Lower lobe of right lung (tissue), 2 donors: ENCODE measurements at regions not wholly inside any gene's neighbourhood (a gene's known extent, or its start where the extent isn't known, plus 50 kb on each side); places are given as distances from the start of the nearest gene placed in this dataset.

Source experiments
- ATAC-seq, 2 donors: fragments of 200-7000 bp; cut with Tn5 transposase; one replicate each; pipeline ENCODE4 v1.9.1; 2020 to 2022; ENCODE audit warnings: mild to moderate bottlenecking in 2 of 2, moderate library complexity in 2 of 2
- DNase-seq: peaks from one replicate; pipeline ENCODE4 v3.0.0-alpha.2; 2020
- H3K27ac ChIP-seq: fragments of 200-600 bp; one replicate; pipeline ENCODE4 v1.8.0; 2022
- H3K27me3 ChIP-seq: fragments of 200-600 bp; one replicate; pipeline ENCODE4 v1.8.0; 2022; ENCODE audit warnings: low read depth
- H3K36me3 ChIP-seq: fragments of 200-600 bp; one replicate; pipeline ENCODE4 v1.8.0; 2022; ENCODE audit warnings: mild to moderate bottlenecking
- H3K4me1 ChIP-seq: fragments of 200-600 bp; one replicate; pipeline ENCODE4 v1.8.0; 2022
- H3K4me3 ChIP-seq: fragments of 200-600 bp; one replicate; pipeline ENCODE4 v1.8.0; 2022; ENCODE audit warnings: mild to moderate bottlenecking
- H3K9me3 ChIP-seq: fragments of 200-600 bp; one replicate; pipeline ENCODE4 v1.8.0; 2022
- intact Hi-C: fragments of 100-400 bp; cut with DNase I; formaldehyde crosslinking; loops from one replicate; pipeline ENCODE4 v1.11.0; 2022
- TF ChIP-seq, protein P1 (sequence below): fragments of 200-600 bp; IDR thresholded peaks from one replicate; pipeline ENCODE4 v1.8.0; 2022; ENCODE audit warnings: antibody characterized with exemption, mild to moderate bottlenecking
- donor health status: DM: no; HTN: yes; CAD: no; lungs with severe emphysema.

DNA sequence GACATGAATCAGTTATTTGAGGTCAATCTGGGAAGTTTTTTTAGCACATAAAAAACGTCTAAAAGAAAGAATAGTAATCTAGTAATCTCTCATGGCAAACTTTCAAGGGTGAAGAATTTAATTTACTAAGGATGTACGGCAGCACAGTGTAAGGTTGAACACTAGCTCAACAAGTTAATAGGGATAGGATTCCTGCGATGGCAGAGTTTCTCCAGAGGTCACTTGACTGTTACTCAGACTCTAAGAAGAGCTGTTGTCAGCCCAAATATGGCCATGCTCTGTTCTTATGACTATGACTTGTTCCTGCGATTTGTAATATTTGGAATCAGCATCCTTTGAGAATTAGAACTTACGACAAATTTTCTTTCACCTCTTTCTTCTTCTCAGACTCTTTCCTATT is 553.3 kb upstream of the TNP1 start:
- intact Hi-C loops = no loop called here
- DNase-seq (no peak), ATAC-seq (no peak)
- Histone ChIP-seq H3K27ac (no peak overlapping the region), H3K27me3 (no peaks in the 10 kb centered on the region), H3K9me3 (no peaks in the 10 kb centered on the region), H3K4me1 (no peaks in the 10 kb centered on the region), H3K36me3 (no peaks in the 10 kb centered on the region), H3K4me3 (no peak overlapping the region)
- TF ChIP-seq, protein P1, sequence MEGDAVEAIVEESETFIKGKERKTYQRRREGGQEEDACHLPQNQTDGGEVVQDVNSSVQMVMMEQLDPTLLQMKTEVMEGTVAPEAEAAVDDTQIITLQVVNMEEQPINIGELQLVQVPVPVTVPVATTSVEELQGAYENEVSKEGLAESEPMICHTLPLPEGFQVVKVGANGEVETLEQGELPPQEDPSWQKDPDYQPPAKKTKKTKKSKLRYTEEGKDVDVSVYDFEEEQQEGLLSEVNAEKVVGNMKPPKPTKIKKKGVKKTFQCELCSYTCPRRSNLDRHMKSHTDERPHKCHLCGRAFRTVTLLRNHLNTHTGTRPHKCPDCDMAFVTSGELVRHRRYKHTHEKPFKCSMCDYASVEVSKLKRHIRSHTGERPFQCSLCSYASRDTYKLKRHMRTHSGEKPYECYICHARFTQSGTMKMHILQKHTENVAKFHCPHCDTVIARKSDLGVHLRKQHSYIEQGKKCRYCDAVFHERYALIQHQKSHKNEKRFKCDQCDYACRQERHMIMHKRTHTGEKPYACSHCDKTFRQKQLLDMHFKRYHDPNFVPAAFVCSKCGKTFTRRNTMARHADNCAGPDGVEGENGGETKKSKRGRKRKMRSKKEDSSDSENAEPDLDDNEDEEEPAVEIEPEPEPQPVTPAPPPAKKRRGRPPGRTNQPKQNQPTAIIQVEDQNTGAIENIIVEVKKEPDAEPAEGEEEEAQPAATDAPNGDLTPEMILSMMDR = no peak

DNA sequence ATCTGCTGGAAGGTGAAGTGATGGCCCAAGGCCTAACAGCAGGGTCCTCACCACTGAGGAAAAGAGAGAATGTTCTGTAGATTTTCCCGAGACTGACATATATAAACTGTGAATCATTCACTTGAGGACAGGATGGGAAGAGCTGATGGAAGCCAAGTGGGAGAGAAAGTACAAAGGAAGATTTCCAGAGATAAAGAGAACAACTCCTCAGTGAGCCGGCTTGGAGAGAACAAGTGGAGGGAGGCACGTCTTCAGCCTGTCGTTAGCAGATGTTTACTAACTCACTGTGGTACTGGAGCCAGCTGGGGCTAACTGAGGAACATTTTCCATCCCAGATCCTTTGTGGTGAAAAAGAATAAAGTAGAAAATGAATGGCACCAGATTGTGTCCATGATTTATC is 552.9 kb upstream of the TNP1 start:
- H3K27ac ChIP-seq = no peak overlapping the region
- TF ChIP-seq, protein P1 = no peak
- intact Hi-C loops = no loop called here
- H3K27me3 ChIP-seq = no peaks in the 10 kb centered on the region
- ATAC-seq (peak in 1 of 2 donors; percentile 37), DNase-seq (no peak)
- H3K4me1 ChIP-seq = no peaks in the 10 kb centered on the region
- H3K36me3 ChIP-seq = no peaks in the 10 kb centered on the region
- H3K9me3 ChIP-seq = no peaks in the 10 kb centered on the region
- no peak overlapping the region for H3K4me3 ChIP-seq

DNA sequence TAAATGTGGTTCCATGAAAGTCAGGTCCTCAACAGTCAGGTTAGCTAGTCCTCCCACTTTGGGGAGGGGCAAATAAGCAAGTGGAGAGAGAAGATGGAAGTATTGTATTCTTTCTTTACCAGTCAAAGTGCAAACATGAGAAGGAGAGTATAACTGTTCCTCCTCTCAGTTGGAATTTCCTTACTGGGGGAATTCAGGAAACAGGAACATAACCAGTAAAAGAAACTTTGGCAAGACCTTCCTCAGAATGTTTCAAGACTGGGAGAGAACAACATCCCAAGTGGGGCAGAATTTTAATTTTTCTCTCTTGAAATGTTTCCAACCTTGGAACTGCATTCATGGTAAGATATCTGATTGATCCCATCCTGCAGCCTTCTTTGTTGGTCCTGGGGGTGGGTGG is 552.4 kb upstream of the TNP1 start:
- Histone ChIP-seq H3K27ac (no peak overlapping the region), H3K4me1 (no peaks in the 10 kb centered on the region), H3K4me3 (no peak overlapping the region), H3K9me3 (no peaks in the 10 kb centered on the region), H3K36me3 (no peaks in the 10 kb centered on the region), H3K27me3 (no peaks in the 10 kb centered on the region)
- ATAC-seq (no peak), DNase-seq (no peak)
- intact Hi-C loops = no loop called here
- TF ChIP-seq, protein P1 = no peak

DNA sequence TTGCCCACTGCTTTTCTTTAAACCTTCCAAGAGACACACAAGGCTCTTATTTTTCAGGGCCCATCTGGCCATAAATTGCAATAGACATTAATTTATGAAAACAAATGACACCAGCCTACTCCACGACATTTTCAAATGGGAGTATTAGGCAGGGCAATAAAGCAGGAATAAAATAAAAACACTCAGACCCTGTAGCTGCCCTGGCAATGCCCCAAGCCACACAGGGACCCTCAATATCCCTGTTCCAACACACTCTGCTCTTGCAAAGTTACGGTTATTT is 550.8 kb upstream of the TNP1 start:
- intact Hi-C loops = no loop called here
- TF ChIP-seq, protein P1 = no peak
- H3K4me1 ChIP-seq = no peaks in the 10 kb centered on the region
- no peak for DNase-seq
- no peak overlapping the region for H3K27ac ChIP-seq
- no peak for ATAC-seq
- no peaks in the 10 kb centered on the region for H3K27me3 ChIP-seq
- no peaks in the 10 kb centered on the region for H3K36me3 ChIP-seq
- H3K4me3 ChIP-seq = no peak overlapping the region
- H3K9me3 ChIP-seq = no peaks in the 10 kb centered on the region

GRCh38 chr2:217409949-217410680 is 550.3 kb upstream of the TNP1 start:
- Histone ChIP-seq H3K36me3 (no peaks in the 10 kb centered on the region), H3K27ac (no peak overlapping the region), H3K27me3 (no peaks in the 10 kb centered on the region), H3K4me1 (no peaks in the 10 kb centered on the region), H3K9me3 (no peaks in the 10 kb centered on the region), H3K4me3 (no peak overlapping the region)
- DNase-seq (no peak), ATAC-seq (no peak)
- intact Hi-C loops = no loop called here
- TF ChIP-seq, protein P1 = no peak

GRCh38 chr2:217407362-217407761 is 547.5 kb upstream of the TNP1 start:
- intact Hi-C loops = no loop called here
- Histone ChIP-seq H3K27me3 (no peaks in the 10 kb centered on the region), H3K27ac (no peak overlapping the region), H3K4me3 (no peak overlapping the region), H3K36me3 (no peaks in the 10 kb centered on the region), H3K9me3 (no peaks in the 10 kb centered on the region), H3K4me1 (no peaks in the 10 kb centered on the region)
- ATAC-seq = no peak
- TF ChIP-seq, protein P1 = no peak
- DNase-seq = no peak
